NCI-H1417 (cell line): ENCODE measurements at regions not wholly inside any gene's neighbourhood (a gene's known extent, or its start where the extent isn't known, plus 50 kb on each side); places are given as distances from the start of the nearest gene placed in this dataset.

Experiments
- DNase-seq, 3 experiments: peaks; one replicate each; lab custom pipeline; 2025; lab: John Stamatoyannopoulos, UW

DNA sequence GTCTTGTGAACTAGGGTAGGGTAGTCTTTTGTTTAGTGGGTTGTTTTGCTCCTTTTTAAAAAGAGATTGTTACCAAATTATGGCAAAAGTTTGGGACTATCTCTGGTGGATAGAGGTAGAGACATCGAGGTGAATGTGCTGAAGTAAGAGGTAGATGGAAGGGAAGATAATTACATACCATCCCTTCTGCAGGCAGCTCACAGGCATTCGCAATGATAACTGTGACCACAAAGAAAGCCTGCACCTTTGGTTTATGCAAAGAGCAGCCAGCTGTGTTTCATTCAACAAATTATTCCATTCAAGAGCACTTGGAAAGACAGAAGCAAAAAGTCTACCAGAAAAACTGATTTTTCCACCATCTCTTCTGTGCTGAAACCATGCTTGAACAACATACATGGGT, 155.6 kb downstream of the GATB start:
- DNase-seq = peak in 1 of 3 experiments; percentile 9

- DNase-seq = no peak
These were observed 154.7 kb downstream of the GATB start for GRCh38 chr4:151606061-151606460.

DNA sequence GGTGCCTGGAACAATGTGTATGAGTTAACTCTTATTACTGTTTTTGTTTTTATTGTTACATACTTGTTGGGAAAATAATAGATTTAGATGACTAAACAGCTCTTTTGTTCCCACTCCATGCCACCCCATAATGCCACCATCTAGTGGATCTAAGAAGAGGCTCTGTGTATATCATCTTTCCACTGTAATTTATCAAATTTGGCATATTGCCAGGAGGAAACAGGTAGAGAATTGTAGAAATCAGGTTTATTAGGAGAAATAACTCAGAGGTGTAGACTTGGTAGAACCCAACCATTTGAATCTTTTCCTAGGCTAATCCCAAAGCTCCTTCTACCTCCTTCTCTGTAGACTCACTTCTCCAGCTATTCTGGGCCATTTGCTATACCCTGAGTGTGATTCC, 150.6 kb downstream of the GATB start:
- DNase-seq = peak in 1 of 3 experiments; percentile 10

DNA sequence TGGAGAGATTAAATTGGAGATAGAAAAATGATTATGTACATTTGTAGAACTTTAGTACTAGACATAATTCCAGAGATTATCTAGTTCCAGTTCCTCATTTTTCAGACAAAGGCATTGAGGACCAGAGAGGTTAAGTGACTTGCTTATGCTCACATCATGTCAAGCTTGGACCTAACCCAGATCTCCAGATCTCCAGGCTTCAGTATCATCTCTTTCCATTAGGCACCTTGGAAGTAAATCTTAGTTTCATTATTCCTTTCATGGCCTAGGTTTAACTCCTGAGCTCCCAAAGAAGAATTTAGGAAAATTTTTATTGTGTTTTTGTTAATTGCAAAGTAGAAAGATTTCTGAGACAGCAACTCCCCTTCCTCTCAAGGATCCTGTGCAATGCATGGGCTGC, 148.8 kb downstream of the GATB start:
- no peak for DNase-seq

DNA sequence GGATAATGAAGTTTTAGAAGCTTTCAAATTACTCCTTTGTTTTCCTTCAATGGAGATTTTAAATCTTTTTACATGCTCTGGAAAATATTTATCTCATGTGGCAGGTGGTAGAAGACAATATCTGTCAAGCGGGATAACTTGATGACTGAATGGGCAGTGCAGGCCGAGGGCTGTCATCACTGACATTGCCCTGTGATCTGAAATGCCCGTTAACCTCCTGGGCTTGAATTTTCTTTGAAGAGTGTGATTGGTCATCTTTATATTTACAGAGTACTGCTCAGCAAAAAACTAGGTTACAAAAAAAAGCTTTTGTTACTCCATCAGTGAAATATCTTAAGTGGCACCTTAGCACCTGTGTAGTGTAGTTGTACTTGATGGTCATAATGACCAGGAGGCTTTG, 147.5 kb downstream of the GATB start:
- DNase-seq = no peak

GRCh38 chr4:151614561-151614960, 146.2 kb downstream of the GATB start:
- DNase-seq = peak in 1 of 3 experiments; percentile 7

GRCh38 chr4:151618858-151619257, 141.9 kb downstream of the GATB start:
- DNase-seq = no peak

DNA sequence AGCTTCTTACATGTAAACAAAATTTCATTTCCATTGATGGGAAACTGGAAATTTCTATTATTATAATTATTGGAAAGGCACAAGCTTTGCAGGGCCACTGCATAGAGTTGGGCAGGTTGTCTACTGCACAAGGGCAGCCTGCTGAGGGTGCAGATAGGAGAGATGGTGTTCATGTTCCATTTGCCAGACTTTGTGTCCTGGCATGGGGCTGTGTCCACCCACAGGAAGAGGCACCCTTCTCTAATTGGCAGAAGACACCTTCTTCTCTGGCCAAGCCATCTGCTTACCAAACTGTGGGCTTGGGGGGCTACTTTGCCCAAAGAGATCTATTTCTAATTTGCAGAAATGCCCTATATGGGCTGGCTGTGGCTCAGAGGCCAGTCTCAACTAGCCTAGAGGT, 140.7 kb downstream of the GATB start:
- DNase-seq = no peak
